ENCODE measurements at regions not wholly inside any gene's neighbourhood (a gene's known extent, or its start where the extent isn't known, plus 50 kb on each side); places are given as distances from the start of the nearest gene placed in this dataset.

- DNase-seq (ENCODE audit: low read depth in 2 of 2), result no peak
- Histone ChIP-seq H3K79me2 (ENCODE audit: control insufficient read depth, insufficient read depth, low read length) (no peaks in the 10 kb centered on the region), H2AFZ (ENCODE audit: low read length) (no peak overlapping the region), H3K36me3 (ENCODE audit: control insufficient read depth, insufficient read depth, low read length) (no peaks in the 10 kb centered on the region), H3K9ac (ENCODE audit: insufficient read depth, low read length) (no peak overlapping the region), H3K27me3 (ENCODE audit: control insufficient read depth, insufficient read depth, low read length) (no peaks in the 10 kb centered on the region), H3K4me1 (ENCODE audit: control insufficient read depth, extremely low read depth, insufficient read depth, low read length) (no peaks in the 10 kb centered on the region), H3K4me2 (ENCODE audit: extremely low read depth, insufficient read depth, low read length) (no peak overlapping the region), H3K27ac (ENCODE audit: insufficient read depth, low read length) (no peak overlapping the region), H4K20me1 (ENCODE audit: control insufficient read depth, extremely low read depth, insufficient read depth, low read length) (no peaks in the 10 kb centered on the region), H3K9me3 (ENCODE audit: control insufficient read depth, insufficient read depth, low read depth, low read length) (no peaks in the 10 kb centered on the region), H3K4me3 (replicated peaks in 1 of 4; ENCODE audit: control extremely low read depth in 1 of 4, insufficient read depth in 1 of 4, low read depth in 3 of 4, low read length in 4 of 4) (no peak overlapping the region)
- TF ChIP-seq EZH2 (IDR thresholded peaks at IDR 0.05; ENCODE audit: low read length, missing control alignments) (no peak), CTCF (conservative IDR thresholded peaks at IDR 0.05 in 1 of 2, IDR thresholded peaks at IDR 0.05 in 1 of 2; ENCODE audit: low read depth in 1 of 2, low read length in 2 of 2) (no peak)
These were observed 522.8 kb upstream of the CDH7 start for GRCh38 chr18:65227970-65228369.

DNA sequence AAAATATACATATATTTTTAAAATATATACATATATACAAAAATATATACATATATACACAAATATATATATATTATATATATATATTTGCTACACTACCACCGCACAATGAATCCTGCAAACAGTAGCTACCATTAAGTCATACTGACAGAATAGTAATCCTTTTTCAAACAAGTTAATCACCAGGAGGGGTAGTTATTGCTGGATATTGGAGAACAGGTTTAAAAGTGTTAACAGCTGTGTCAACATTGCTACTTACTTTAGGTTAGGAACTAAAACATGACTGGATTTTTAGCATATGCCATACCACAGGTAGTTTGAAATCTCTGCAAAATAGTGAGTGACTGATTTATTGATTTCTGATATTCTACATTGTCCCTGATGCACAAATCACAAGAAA is 529.1 kb upstream of the CDH7 start:
- DNase-seq (ENCODE audit: low read depth in 2 of 2), result no peak
- no peak overlapping the region for H3K9ac ChIP-seq (ENCODE audit: insufficient read depth, low read length)
- no peak for TF ChIP-seq CTCF (conservative IDR thresholded peaks at IDR 0.05 in 1 of 2, IDR thresholded peaks at IDR 0.05 in 1 of 2; ENCODE audit: low read depth in 1 of 2, low read length in 2 of 2)
- TF ChIP-seq EZH2 (IDR thresholded peaks at IDR 0.05; ENCODE audit: low read length, missing control alignments), result no peak
- no peaks in the 10 kb centered on the region for H4K20me1 ChIP-seq (ENCODE audit: control insufficient read depth, extremely low read depth, insufficient read depth, low read length)
- no peak overlapping the region for H3K4me2 ChIP-seq (ENCODE audit: extremely low read depth, insufficient read depth, low read length)
- H3K4me1 ChIP-seq (ENCODE audit: control insufficient read depth, extremely low read depth, insufficient read depth, low read length), result no peaks in the 10 kb centered on the region
- no peak overlapping the region for H2AFZ ChIP-seq (ENCODE audit: low read length)
- H3K79me2 ChIP-seq (ENCODE audit: control insufficient read depth, insufficient read depth, low read length), result no peaks in the 10 kb centered on the region
- no peaks in the 10 kb centered on the region for H3K36me3 ChIP-seq (ENCODE audit: control insufficient read depth, insufficient read depth, low read length)
- H3K4me3 ChIP-seq (replicated peaks in 1 of 4; ENCODE audit: control extremely low read depth in 1 of 4, insufficient read depth in 1 of 4, low read depth in 3 of 4, low read length in 4 of 4), result no peak overlapping the region
- no peak overlapping the region for H3K27ac ChIP-seq (ENCODE audit: insufficient read depth, low read length)
- H3K27me3 ChIP-seq (ENCODE audit: control insufficient read depth, insufficient read depth, low read length), result no peaks in the 10 kb centered on the region
- H3K9me3 ChIP-seq (ENCODE audit: control insufficient read depth, insufficient read depth, low read depth, low read length), result no peaks in the 10 kb centered on the region

GRCh38 chr18:65221115-65221514 is 529.7 kb upstream of the CDH7 start:
- TF ChIP-seq EZH2 (IDR thresholded peaks at IDR 0.05; ENCODE audit: low read length, missing control alignments), result no peak
- no peak for TF ChIP-seq CTCF (conservative IDR thresholded peaks at IDR 0.05 in 1 of 2, IDR thresholded peaks at IDR 0.05 in 1 of 2; ENCODE audit: low read depth in 1 of 2, low read length in 2 of 2)
- H3K4me2 ChIP-seq (ENCODE audit: extremely low read depth, insufficient read depth, low read length), result no peak overlapping the region
- no peaks in the 10 kb centered on the region for H3K36me3 ChIP-seq (ENCODE audit: control insufficient read depth, insufficient read depth, low read length)
- H3K4me3 ChIP-seq (replicated peaks in 1 of 4; ENCODE audit: control extremely low read depth in 1 of 4, insufficient read depth in 1 of 4, low read depth in 3 of 4, low read length in 4 of 4), result no peak overlapping the region
- no peaks in the 10 kb centered on the region for H3K79me2 ChIP-seq (ENCODE audit: control insufficient read depth, insufficient read depth, low read length)
- H3K27ac ChIP-seq (ENCODE audit: insufficient read depth, low read length), result no peak overlapping the region
- H3K9me3 ChIP-seq (ENCODE audit: control insufficient read depth, insufficient read depth, low read depth, low read length), result no peaks in the 10 kb centered on the region
- no peaks in the 10 kb centered on the region for H4K20me1 ChIP-seq (ENCODE audit: control insufficient read depth, extremely low read depth, insufficient read depth, low read length)
- H3K4me1 ChIP-seq (ENCODE audit: control insufficient read depth, extremely low read depth, insufficient read depth, low read length), result no peaks in the 10 kb centered on the region
- no peaks in the 10 kb centered on the region for H3K27me3 ChIP-seq (ENCODE audit: control insufficient read depth, insufficient read depth, low read length)
- H3K9ac ChIP-seq (ENCODE audit: insufficient read depth, low read length), result no peak overlapping the region
- no peak overlapping the region for H2AFZ ChIP-seq (ENCODE audit: low read length)
- DNase-seq (ENCODE audit: low read depth in 2 of 2), result no peak

Measured in fibroblast of lung (primary cell).